HG02588 (cell line): ENCODE measurements at regions not wholly inside any gene's neighbourhood (a gene's known extent, or its start where the extent isn't known, plus 50 kb on each side); places are given as distances from the start of the nearest gene placed in this dataset.
A peak's percentile ranks its signal among the peaks of the same experiment; 100 is the strongest.

Source experiments
- ATAC-seq: cut with Tn5 transposase; IDR thresholded peaks from one replicate; pipeline ENCODE4 v1.9.1; 2021; ENCODE audit warnings: mild to moderate bottlenecking, moderate library complexity; ENCODE audit not compliant: unreplicated experiment

- ATAC-seq: no peak
Observed at GRCh38 chrX:39576041-39576872, 521.5 kb downstream of the BCOR start.

- no peak for ATAC-seq
Observed at GRCh38 chrX:39577206-39577984, 520.4 kb downstream of the BCOR start.

GRCh38 chrX:39577985-39578869 lies 519.5 kb downstream of the BCOR start:
- peak; percentile 98 for ATAC-seq

DNA sequence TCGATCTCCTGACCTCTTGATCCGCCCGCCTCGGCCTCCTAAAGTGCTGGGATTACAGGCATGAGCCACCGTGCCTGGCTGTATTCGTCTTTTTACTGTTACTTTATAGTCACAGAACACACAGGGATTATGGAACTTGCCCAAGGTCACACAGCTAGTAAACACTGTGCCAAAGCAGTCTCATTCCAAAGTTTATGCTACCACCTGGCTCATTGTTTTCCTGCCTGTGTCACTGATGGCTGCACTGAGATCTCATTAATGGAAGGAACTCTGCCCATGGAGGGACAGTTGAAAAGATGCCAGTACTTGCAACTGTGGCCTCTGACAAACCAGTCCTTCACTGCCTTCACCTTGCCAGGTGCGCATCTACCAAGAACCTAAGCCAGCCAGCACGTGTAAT lies 517.7 kb downstream of the BCOR start:
- no peak for ATAC-seq

- no peak for ATAC-seq
Observed at GRCh38 chrX:39581411-39581810, 516.3 kb downstream of the BCOR start.

DNA sequence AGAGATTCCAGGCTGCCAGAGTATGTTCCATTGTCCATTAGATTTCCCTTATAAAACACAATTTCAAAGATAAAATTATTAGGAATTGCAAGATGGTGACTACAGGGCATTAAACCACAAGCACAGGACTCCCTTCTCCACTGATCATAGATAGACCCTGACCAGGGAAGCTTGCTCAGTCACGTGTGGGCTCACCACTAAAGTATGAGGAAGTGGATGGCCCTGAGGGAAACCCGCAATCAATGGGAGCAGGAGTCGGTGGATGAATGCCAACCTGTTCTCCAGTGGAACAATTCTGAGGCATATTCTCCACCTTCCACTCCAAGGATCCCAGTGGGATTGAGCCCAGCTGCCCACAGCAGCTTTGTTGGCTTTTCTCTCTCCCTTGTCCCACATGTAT lies 515.7 kb downstream of the BCOR start:
- no peak for ATAC-seq

DNA sequence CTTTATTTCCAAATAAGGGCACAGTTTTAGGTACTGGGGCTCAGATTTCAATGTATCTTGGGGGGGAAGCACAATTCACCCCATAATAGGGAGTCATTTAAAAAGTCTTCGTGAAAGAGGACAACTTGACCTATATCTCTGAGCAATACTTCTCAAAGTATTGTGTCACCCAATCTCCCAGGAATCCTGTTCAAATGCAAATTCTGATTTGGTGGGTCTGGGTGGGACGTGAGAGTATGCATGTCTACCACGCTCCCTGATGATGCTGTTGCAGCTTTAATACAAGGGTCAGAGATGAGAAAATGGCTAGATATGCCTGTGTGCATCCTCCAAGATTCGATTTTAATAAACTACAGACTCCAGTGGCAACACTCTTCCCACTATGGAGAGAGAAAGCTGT lies 514.8 kb downstream of the BCOR start:
- no peak for ATAC-seq

GRCh38 chrX:39585808-39586207 lies 511.9 kb downstream of the BCOR start:
- ATAC-seq: no peak

- ATAC-seq: no peak
Observed at GRCh38 chrX:39586359-39586758, 511.4 kb downstream of the BCOR start.

- ATAC-seq: no peak
Observed at GRCh38 chrX:39591099-39591498, 506.7 kb downstream of the BCOR start.

DNA sequence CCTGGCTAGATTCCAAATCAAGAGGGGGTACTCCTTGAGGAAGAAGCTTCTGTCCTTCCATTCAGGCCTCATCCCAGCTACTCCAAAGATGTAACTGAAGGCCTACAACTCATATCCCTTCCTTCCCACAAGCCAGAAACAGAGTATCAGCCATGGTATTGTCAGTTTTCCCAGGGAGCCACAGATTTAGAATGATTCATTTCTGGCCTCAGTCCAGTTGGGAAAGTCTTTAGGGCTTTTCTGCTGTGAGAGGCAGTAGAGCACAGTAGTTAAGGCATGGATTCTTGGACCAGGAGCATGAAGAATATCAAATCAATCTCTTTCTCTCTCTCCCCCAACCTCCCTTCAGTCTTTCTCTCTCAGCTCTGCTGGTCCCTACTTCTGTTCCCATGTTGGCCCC lies 505.0 kb downstream of the BCOR start:
- ATAC-seq: no peak

DNA sequence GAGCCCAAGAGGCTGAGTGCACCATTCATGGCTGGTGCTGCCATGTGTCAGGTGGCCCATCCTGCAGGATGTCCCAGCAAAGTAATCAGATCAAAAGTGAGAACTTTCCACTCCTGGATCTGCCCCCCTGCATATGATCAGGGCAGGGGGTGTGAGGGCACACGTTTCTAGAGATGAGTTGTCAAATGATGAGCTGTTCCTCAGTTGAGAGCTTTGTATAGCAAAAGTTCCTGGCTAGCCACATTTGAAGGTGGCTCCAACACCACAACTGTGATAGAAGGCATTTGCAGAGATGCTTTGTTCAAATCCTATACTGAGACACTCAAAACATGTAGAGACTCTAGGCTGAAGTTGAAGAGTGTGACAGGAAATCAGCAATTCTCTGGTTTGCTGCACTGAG lies 501.8 kb downstream of the BCOR start:
- no peak for ATAC-seq

GRCh38 chrX:39596437-39596836 lies 501.3 kb downstream of the BCOR start:
- no peak for ATAC-seq

- ATAC-seq: no peak
Observed at GRCh38 chrX:39599339-39599738, 498.4 kb downstream of the BCOR start.

DNA sequence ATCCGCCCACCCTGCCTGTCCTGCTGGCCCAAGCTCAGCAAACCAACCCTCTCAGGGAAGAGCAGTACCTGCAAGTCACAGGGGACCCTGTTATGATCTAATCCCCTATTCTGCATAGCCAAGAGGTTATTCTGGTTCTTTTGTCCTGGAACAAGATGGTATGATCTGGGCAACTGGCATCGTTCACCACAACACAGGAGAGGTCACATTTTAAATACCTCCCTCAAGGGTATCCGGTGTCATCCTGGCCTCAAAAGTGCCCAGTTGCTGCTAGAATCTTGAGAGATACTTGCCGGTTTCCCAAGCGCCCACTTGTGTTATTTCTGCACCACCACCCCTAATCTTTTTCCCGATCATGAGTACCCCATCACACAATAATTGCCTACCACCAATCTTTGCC lies 497.5 kb downstream of the BCOR start:
- no peak for ATAC-seq

DNA sequence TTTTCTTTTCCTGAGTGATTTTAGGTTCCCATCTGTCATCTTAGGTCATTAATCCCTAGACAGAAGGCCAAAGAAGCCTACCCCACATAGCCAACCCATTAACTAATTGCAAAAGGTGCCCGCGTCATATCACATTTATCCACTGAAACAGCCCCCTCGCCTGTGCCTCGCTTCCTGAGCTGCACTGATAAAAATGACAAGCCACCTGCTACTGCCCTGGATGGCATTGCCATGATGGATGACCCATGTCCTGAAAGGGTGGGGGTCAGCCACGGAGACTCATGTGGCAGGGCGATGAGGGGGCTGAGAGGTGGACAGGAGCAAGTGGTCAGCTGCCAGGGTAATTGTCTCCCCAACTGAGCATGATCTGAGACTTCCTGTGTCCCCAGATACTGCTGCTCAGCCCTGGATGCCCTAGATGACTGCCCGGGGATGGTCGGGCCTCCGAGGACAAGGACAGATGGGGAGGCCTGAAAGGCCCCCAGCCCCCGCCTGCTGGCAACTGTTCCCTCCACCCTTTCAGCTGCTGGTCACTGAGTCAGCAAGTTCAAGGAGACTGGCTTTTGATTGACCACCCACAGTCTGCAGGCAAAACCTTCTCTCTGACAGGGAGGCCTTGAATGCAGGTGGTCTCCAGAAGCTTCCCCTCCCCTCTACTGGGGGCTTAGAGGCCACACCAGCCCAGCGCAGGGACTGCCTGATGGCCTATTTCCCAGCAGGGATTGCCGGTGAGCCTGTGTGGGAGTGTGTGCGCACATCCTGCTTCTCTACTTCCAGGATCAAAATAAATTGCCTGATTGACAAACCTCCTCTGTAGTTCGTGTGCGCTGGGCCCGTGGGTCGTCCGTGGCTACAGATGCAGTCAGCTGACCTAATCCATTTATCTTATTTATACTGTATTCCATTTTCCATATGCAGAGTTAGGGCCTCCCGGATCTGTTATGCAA lies 496.3 kb downstream of the BCOR start:
- ATAC-seq: no peak

DNA sequence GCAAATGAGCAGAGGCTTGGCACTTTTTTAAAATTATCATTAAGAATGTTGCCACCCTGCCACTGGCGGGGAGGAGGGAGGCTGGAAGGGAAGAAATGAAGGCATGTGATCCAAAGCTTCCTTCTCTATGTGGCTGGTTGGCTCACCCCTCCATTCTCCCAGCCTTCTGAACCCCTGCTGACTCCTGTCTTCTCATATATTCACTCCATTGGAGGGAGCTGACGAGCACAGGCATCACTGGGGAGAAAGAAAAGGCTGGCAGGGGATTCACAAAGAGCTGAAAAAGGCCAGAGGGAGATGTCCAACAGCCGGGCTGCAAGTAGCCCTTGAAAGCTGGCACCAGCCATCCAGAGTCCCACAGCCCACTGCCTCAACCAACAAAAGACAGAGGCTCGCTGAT lies 495.6 kb downstream of the BCOR start:
- ATAC-seq: no peak

DNA sequence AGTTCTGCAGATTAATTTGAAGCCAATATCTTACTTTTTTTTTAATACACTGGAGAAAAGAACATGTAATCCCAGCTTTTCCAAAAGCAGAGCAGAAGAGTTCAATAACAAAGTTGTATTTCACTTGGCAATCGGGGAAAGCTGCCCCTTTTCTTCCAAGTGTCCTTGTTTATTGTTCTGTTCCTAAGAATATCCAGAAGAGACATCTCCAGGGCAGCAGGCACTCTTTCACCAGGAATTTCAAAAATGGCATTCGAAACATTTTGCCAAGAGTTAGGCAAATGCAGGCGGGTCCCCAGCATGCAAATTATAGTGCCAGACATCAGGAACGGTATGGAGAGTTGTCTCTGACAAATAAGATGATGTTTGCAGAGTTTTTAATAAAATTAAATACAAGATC lies 494.5 kb downstream of the BCOR start:
- no peak for ATAC-seq

DNA sequence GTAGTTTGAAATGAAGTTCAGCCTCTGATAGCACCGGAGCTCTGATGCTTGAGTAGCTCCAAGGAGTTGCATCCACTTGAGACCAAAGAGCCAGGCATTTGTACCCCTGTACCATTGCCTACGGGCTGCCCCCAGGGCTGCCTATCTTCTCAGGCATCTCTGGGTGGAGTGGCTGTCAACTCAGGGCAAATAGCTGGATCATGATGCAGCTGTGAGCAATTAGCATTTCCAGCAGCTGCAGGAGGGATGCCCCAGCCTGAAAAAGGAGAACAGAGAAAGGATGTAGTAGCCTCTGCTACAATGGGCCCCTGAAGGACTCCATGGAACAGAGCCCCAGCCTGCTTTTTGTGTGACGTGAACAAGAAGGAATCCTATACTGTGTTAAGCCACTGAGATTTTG lies 492.6 kb downstream of the BCOR start:
- ATAC-seq: no peak

- ATAC-seq: no peak
Observed at GRCh38 chrX:39605866-39606265, 491.9 kb downstream of the BCOR start.
